H1 (cell line): ENCODE measurements at regions not wholly inside any gene's neighbourhood (a gene's known extent, or its start where the extent isn't known, plus 50 kb on each side); places are given as distances from the start of the nearest gene placed in this dataset.

Source experiments
- CTCF ChIA-PET: fragments of 300-600 bp; sonication (Branson Sonifier 250); formaldehyde crosslinking; loops from one replicate; lab custom pipeline; 2021; ENCODE audit not compliant: partially characterized antibody; lab: Charles Lee
- POLR2A ChIA-PET: fragments of 300-600 bp; sonication (Branson Sonifier 250); formaldehyde crosslinking; loops from one replicate; lab custom pipeline; 2021; ENCODE audit warnings: inconsistent platforms; ENCODE audit not compliant: partially characterized antibody; lab: Charles Lee
- DNase-seq, 2 experiments: peaks; one replicate each; pipeline versions ENCODE4 v3.0.0 to v3.0.0-alpha.2; 2010 to 2022; ENCODE audit warnings: low spot score in 2 of 2, low read depth in 1 of 2, mixed read lengths in 1 of 2
- FAIRE-seq: peaks from 2 replicates; lab custom pipeline; 2011; peaks lifted over from hg19 to GRCh38; lab: Jason Lieb, UNC
- H2AFZ ChIP-seq: 2 replicates; pipeline ENCODE4 v1.8.1; 2012; ENCODE audit warnings: low read length, inconsistent platforms
- H2AK5ac ChIP-seq: 2 replicates; pipeline ENCODE4 v1.6.1; 2013; ENCODE audit warnings: low read depth, low read length
- H2BK120ac ChIP-seq: replicated peaks from 2 replicates; pipeline ENCODE3; 2013; ENCODE audit warnings: low read depth, low read length, inconsistent platforms
- H2BK12ac ChIP-seq: 2 replicates; pipeline ENCODE4 v1.6.1; 2013; ENCODE audit warnings: low read depth, low read length
- H2BK15ac ChIP-seq: 2 replicates; pipeline ENCODE4 v1.6.1; 2013; ENCODE audit warnings: low read length
- H2BK20ac ChIP-seq: 2 replicates; pipeline ENCODE4 v1.6.1; 2013; ENCODE audit warnings: low read length
- H2BK5ac ChIP-seq: 2 replicates; pipeline ENCODE4 v1.6.1; 2013; ENCODE audit warnings: low read depth, low read length
- H3K14ac ChIP-seq: 2 replicates; pipeline ENCODE4 v1.6.1; 2013; ENCODE audit warnings: inconsistent platforms; ENCODE audit not compliant: insufficient read length
- H3K18ac ChIP-seq: 2 replicates; pipeline ENCODE4 v1.6.1; 2013; ENCODE audit warnings: low read length; ENCODE audit errors: extremely low read depth
- H3K23ac ChIP-seq: 2 replicates; pipeline ENCODE4 v1.6.1; 2013; ENCODE audit warnings: inconsistent platforms; ENCODE audit not compliant: insufficient read length
- H3K23me2 ChIP-seq: 2 replicates; pipeline ENCODE4 v1.6.1; 2013; ENCODE audit warnings: low read depth, low read length
- H3K27ac ChIP-seq: 2 replicates; pipeline ENCODE4 v1.6.1; 2011; ENCODE audit warnings: low read depth, low read length, inconsistent platforms
- H3K27me3 ChIP-seq, 4 experiments: replicated peaks in 1 of 4; 1 replicate in 1 of 4; 2 replicates in 3 of 4; pipeline versions ENCODE4 v1.6.1 to v1.8.1; 2011 to 2013; ENCODE audit warnings: low read length in 3 of 4, mild to moderate bottlenecking in 3 of 4, inconsistent platforms in 2 of 4, mixed read lengths in 2 of 4, moderate library complexity in 1 of 4; ENCODE audit not compliant: control insufficient read depth in 3 of 4, insufficient read depth in 3 of 4; ENCODE audit errors: extremely low read depth in 1 of 4
- H3K36me3 ChIP-seq, 4 experiments: 2 replicates each; pipeline versions ENCODE4 v1.6.1 to v1.8.1; 2011 to 2013; ENCODE audit warnings: mild to moderate bottlenecking in 4 of 4, low read length in 3 of 4, moderate library complexity in 2 of 4, control low read depth in 1 of 4, inconsistent platforms in 1 of 4; ENCODE audit not compliant: insufficient read depth in 4 of 4, control insufficient read depth in 2 of 4
- H3K4ac ChIP-seq: replicated peaks from 2 replicates; pipeline ENCODE3; 2013; ENCODE audit warnings: low read length, low read depth, mixed read lengths, inconsistent platforms; ENCODE audit not compliant: insufficient read length
- H3K4me1 ChIP-seq, 4 experiments: replicated peaks in 1 of 4; 1 replicate in 1 of 4; 2 replicates in 3 of 4; pipeline versions ENCODE4 v1.6.1 to v1.8.1; 2011 to 2013; ENCODE audit warnings: low read length in 3 of 4, inconsistent platforms in 2 of 4, mixed read lengths in 1 of 4; ENCODE audit not compliant: insufficient read depth in 4 of 4, control insufficient read depth in 3 of 4
- H3K4me2 ChIP-seq, 2 experiments: 2 replicates each; pipeline versions ENCODE4 v1.6.1 to v1.8.1; 2011 to 2013; ENCODE audit warnings: low read depth in 2 of 2, low read length in 2 of 2, control low read depth in 1 of 2, inconsistent platforms in 1 of 2, mild to moderate bottlenecking in 1 of 2; ENCODE audit not compliant: insufficient read depth in 1 of 2
- H3K4me3 ChIP-seq, 4 experiments: fragments of 200-600, 300-600 bp in 1 of 4; sonication (generic), shearing (Covaris generic), sonication (Bioruptor Twin) in 1 of 4; 2 replicates each; pipeline versions ENCODE4 v1.5.1 to v1.8.1; 2011 to 2016; ENCODE audit warnings: low read length in 4 of 4, low read depth in 3 of 4, control low read depth in 2 of 4, inconsistent platforms in 2 of 4, mild to moderate bottlenecking in 2 of 4, mixed read lengths in 1 of 4, moderate library complexity in 1 of 4; ENCODE audit not compliant: insufficient read depth in 2 of 4; ENCODE audit errors: extremely low read depth in 1 of 4
- H3K56ac ChIP-seq: replicated peaks from 2 replicates; pipeline ENCODE3; 2013; ENCODE audit warnings: low read depth, mild to moderate bottlenecking, mixed read lengths, low read length, inconsistent platforms; ENCODE audit not compliant: insufficient read length
- H3K79me1 ChIP-seq: 2 replicates; pipeline ENCODE4 v1.6.1; 2013; ENCODE audit warnings: low read depth, low read length, control low read depth
- H3K79me2 ChIP-seq, 2 experiments: 2 replicates each; pipeline versions ENCODE4 v1.6.1 to v1.8.1; 2012 to 2013; ENCODE audit warnings: low read length in 2 of 2, mild to moderate bottlenecking in 2 of 2, inconsistent platforms in 1 of 2; ENCODE audit not compliant: insufficient read depth in 2 of 2, control insufficient read depth in 1 of 2
- H3K9ac ChIP-seq, 4 experiments: replicated peaks in 1 of 4; 1 replicate in 1 of 4; 2 replicates in 3 of 4; pipeline versions ENCODE4 v1.6.1 to v1.8.1; 2011 to 2013; ENCODE audit warnings: low read depth in 3 of 4, low read length in 3 of 4, control low read depth in 2 of 4, mild to moderate bottlenecking in 2 of 4, moderate library complexity in 2 of 4, inconsistent platforms in 1 of 4; ENCODE audit errors: extremely low read depth in 1 of 4
- H3K9me3 ChIP-seq, 2 experiments: 2 replicates each; pipeline versions ENCODE4 v1.6.1 to v1.8.1; 2012 to 2013; ENCODE audit warnings: mild to moderate bottlenecking in 2 of 2, moderate library complexity in 2 of 2, control low read depth in 1 of 2, inconsistent platforms in 1 of 2, low read depth in 1 of 2, low read length in 1 of 2, mixed read lengths in 1 of 2; ENCODE audit not compliant: insufficient read depth in 2 of 2
- H4K20me1 ChIP-seq, 2 experiments: replicated peaks in 1 of 2; 2 replicates each; pipeline versions ENCODE3 to v1.8.1; 2011 to 2013; ENCODE audit warnings: inconsistent platforms in 2 of 2, low read length in 2 of 2, mild to moderate bottlenecking in 1 of 2; ENCODE audit not compliant: insufficient read depth in 2 of 2, control insufficient read depth in 1 of 2
- H4K5ac ChIP-seq: 2 replicates; pipeline ENCODE4 v1.6.1; 2013; ENCODE audit warnings: low read length, low read depth, mixed read lengths, inconsistent platforms; ENCODE audit not compliant: insufficient read length
- H4K8ac ChIP-seq: 2 replicates; pipeline ENCODE4 v1.8.0; 2013; ENCODE audit warnings: mild to moderate bottlenecking, moderate library complexity, low read length, inconsistent platforms; ENCODE audit not compliant: insufficient read depth; ENCODE audit errors: extremely low read depth
- H4K91ac ChIP-seq: replicated peaks from 2 replicates; pipeline ENCODE3; 2013; ENCODE audit warnings: low read length, mixed read lengths, inconsistent platforms; ENCODE audit not compliant: insufficient read length
- E2F6 ChIP-seq: IDR thresholded peaks from 2 replicates; pipeline ENCODE4 v1.6.1; 2012; ENCODE audit warnings: inconsistent platforms
- EP300 ChIP-seq, 2 experiments: IDR thresholded peaks; 1 replicate in 1 of 2; 2 replicates in 1 of 2; pipeline ENCODE4 v1.6.1; 2011 to 2012; ENCODE audit warnings: low read depth in 2 of 2, low read length in 2 of 2, mild to moderate bottlenecking in 2 of 2, borderline replicate concordance in 1 of 2, inconsistent platforms in 1 of 2, moderate library complexity in 1 of 2
- HDAC6 ChIP-seq: IDR thresholded peaks from one replicate; pipeline ENCODE4 v1.7.1; 2012; ENCODE audit warnings: low read depth, mild to moderate bottlenecking, inconsistent platforms, low read length, moderate library complexity
- POLR2A ChIP-seq, 2 experiments: IDR thresholded peaks; 1 replicate in 1 of 2; 2 replicates in 1 of 2; pipeline ENCODE4 v1.6.1; 2011; ENCODE audit warnings: low read depth in 2 of 2, low read length in 2 of 2, mild to moderate bottlenecking in 2 of 2; ENCODE audit errors: control extremely low read depth in 1 of 2
- POU5F1 ChIP-seq: IDR thresholded peaks from 2 replicates; pipeline ENCODE4 v1.6.1; 2011; ENCODE audit warnings: low read depth, mild to moderate bottlenecking, low read length, moderate library complexity
- RFX5 ChIP-seq: IDR thresholded peaks from 2 replicates; pipeline ENCODE4 v1.6.1; 2011; ENCODE audit warnings: low read depth, low read length, improper control_type of control experiment, borderline replicate concordance
- RNF2 ChIP-seq: fragments of 200-900, 300-1000 bp; sonication (generic); IDR thresholded peaks from 2 replicates; pipeline ENCODE4 v1.7.1; 2016; ENCODE audit warnings: borderline replicate concordance, low read depth, mild to moderate bottlenecking, antibody characterized with exemption, low read length; ENCODE audit not compliant: poor library complexity, severe bottlenecking; ENCODE audit errors: missing control alignments
- SP2 ChIP-seq: IDR thresholded peaks from 2 replicates; pipeline ENCODE4 v1.6.1; 2012; ENCODE audit warnings: mild to moderate bottlenecking, low read length, inconsistent platforms
- TBP ChIP-seq: IDR thresholded peaks from 2 replicates; pipeline ENCODE4 v1.6.1; 2011; ENCODE audit warnings: low read depth, low read length, improper control_type of control experiment
- WGBS, 2 experiments: shearing (Covaris generic) in 1 of 2; methylation state at CpG; one replicate each; pipeline versions ENCODE4 v1.1.6 to v1.1.7; 2013 to 2015; ENCODE audit warnings: low lambda C conversion rate in 2 of 2, mixed read lengths in 2 of 2, inconsistent platforms in 1 of 2, low coverage in 1 of 2, missing lambda C conversion rate in 1 of 2; ENCODE audit not compliant: insufficient replicate concordance in 2 of 2, insufficient coverage in 1 of 2, insufficient read length in 1 of 2; ENCODE audit errors: extremely low coverage in 1 of 2, missing lambda C conversion rate in 1 of 2; 5-methylcytosine and 5-hydroxymethylcytosine counted together

GRCh38 chr13:42707586-42707985, 73.8 kb upstream of the FAM216B start:
- Histone ChIP-seq H3K23me2 (no peaks in the 10 kb centered on the region), H2AK5ac (no peak overlapping the region), H4K5ac (no peak overlapping the region), H3K14ac (no peak overlapping the region), H3K79me1 (no peaks in the 10 kb centered on the region), H3K4me3 (no peak overlapping the region), H3K36me3 (no peaks in the 10 kb centered on the region), H2BK12ac (no peak overlapping the region), H3K4me2 (no peak overlapping the region), H3K27ac (no peak overlapping the region), H2BK15ac (no peak overlapping the region), H3K9me3 (no peaks in the 10 kb centered on the region), H4K8ac (no peak overlapping the region), H2BK5ac (no peak overlapping the region), H3K27me3 (no peaks in the 10 kb centered on the region), H4K91ac (no peak overlapping the region), H3K9ac (no peak overlapping the region), H3K18ac (no peak overlapping the region), H2BK20ac (no peak overlapping the region), H3K4me1 (no peaks in the 10 kb centered on the region), H3K4ac (no peak overlapping the region), H3K79me2 (no peaks in the 10 kb centered on the region), H4K20me1 (no peaks in the 10 kb centered on the region), H2BK120ac (no peak overlapping the region), H2AFZ (no peak overlapping the region), H3K23ac (no peak overlapping the region), H3K56ac (no peak overlapping the region)
- WGBS, 2 experiments: 87% methylated on average over 4 of the region's 4 CpGs; no CpG with 5 or more reads in 1 of the 2 experiments
- DNase-seq (no peak), FAIRE-seq (no peak)
- ChIA-PET CTCF (interaction anchor here (1.3 kb wide), 1 partner anchor 11 kb away, joined by 3 read pairs; no protein-coding TSS in a partner anchor), POLR2A (no interaction called here)
- TF ChIP-seq RNF2 (no peak), EP300 (IDR thresholded peaks at IDR 0.05; ENCODE audit: borderline replicate concordance in 1 of 2, low read depth in 2 of 2, low read length in 2 of 2) (no peak), SP2 (no peak), HDAC6 (no peak), POU5F1 (no peak), TBP (no peak), RFX5 (no peak), E2F6 (no peak), POLR2A (IDR thresholded peaks at IDR 0.05; ENCODE audit: control extremely low read depth in 1 of 2, low read depth in 2 of 2, low read length in 2 of 2) (no peak)
